NCI-H748 (cell line): ENCODE measurements at regions not wholly inside any gene's neighbourhood (a gene's known extent, or its start where the extent isn't known, plus 50 kb on each side); places are given as distances from the start of the nearest gene placed in this dataset.
A peak's percentile ranks its signal among the peaks of the same experiment; 100 is the strongest.

Source experiments
- DNase-seq: peaks from one replicate; lab custom pipeline; 2025; ENCODE audit not compliant: unreplicated experiment; lab: John Stamatoyannopoulos, UW

- peak; percentile 88 for DNase-seq
Measured at GRCh38 chrX:40153345-40154249, 55.8 kb upstream of the BCOR start.

GRCh38 chrX:40152741-40153344 lies 55.1 kb upstream of the BCOR start:
- peak; percentile 50 for DNase-seq

GRCh38 chrX:40152173-40152711 lies 54.5 kb upstream of the BCOR start:
- DNase-seq, result peak; percentile 76

GRCh38 chrX:40151211-40152172 lies 53.7 kb upstream of the BCOR start:
- DNase-seq, result peak; percentile 81

- DNase-seq, result no peak
Measured at GRCh38 chrX:40150503-40150902, 52.7 kb upstream of the BCOR start.

GRCh38 chrX:40149286-40150175 lies 51.8 kb upstream of the BCOR start:
- DNase-seq, result no peak

- DNase-seq, result no peak
Measured at GRCh38 chrX:40148385-40149285, 50.9 kb upstream of the BCOR start.

- no peak for DNase-seq
Measured at GRCh38 chrX:40147971-40148370, 50.2 kb upstream of the BCOR start.
